Karpas-422 (cell line): ENCODE measurements at regions not wholly inside any gene's neighbourhood (a gene's known extent, or its start where the extent isn't known, plus 50 kb on each side); places are given as distances from the start of the nearest gene placed in this dataset.
A peak's percentile ranks its signal among the peaks of the same experiment; 100 is the strongest.

Source experiments
- DNase-seq: peaks from one replicate; pipeline ENCODE4 v3.0.0-alpha.2; 2015
- H2AFZ ChIP-seq: fragments of 200-600 bp; sonication (generic); 2 replicates; pipeline ENCODE4 v1.6.1; 2014; ENCODE audit warnings: antibody characterized with exemption, low read length, mixed read lengths
- H3K27ac ChIP-seq: fragments of 200-600 bp; sonication (generic); 2 replicates; pipeline ENCODE4 v1.5.1; 2014; ENCODE audit warnings: mild to moderate bottlenecking, low read length, moderate library complexity
- H3K27me3 ChIP-seq: fragments of 200-600 bp; sonication (generic); 2 replicates; pipeline ENCODE4 v1.6.1; 2014; ENCODE audit warnings: low read length, mixed read lengths
- H3K36me3 ChIP-seq: fragments of 200-600 bp; sonication (generic); 2 replicates; pipeline ENCODE4 v1.6.1; 2014; ENCODE audit warnings: low read length, mixed read lengths; ENCODE audit not compliant: insufficient read depth
- H3K4me1 ChIP-seq: fragments of 200-600 bp; sonication (generic); 2 replicates; pipeline ENCODE4 v1.6.1; 2014; ENCODE audit warnings: mild to moderate bottlenecking, low read length, mixed read lengths
- H3K4me2 ChIP-seq: fragments of 200-600 bp; sonication (generic); 2 replicates; pipeline ENCODE4 v1.6.1; 2014; ENCODE audit warnings: low read length, low read depth, mild to moderate bottlenecking; ENCODE audit not compliant: poor library complexity, severe bottlenecking
- H3K4me3 ChIP-seq: fragments of 200-600 bp; sonication (generic); 2 replicates; pipeline ENCODE4 v1.5.1; 2014; ENCODE audit warnings: mild to moderate bottlenecking, antibody characterized with exemption, low read length, mixed read lengths
- H3K79me2 ChIP-seq: fragments of 200-600 bp; sonication (generic); 2 replicates; pipeline ENCODE4 v1.6.1; 2014; ENCODE audit warnings: mild to moderate bottlenecking, low read length, mixed read lengths
- H3K9ac ChIP-seq: fragments of 200-600 bp; sonication (generic); 2 replicates; pipeline ENCODE4 v1.6.0; 2014; ENCODE audit warnings: low read length
- H3K9me2 ChIP-seq: fragments of 200-600 bp; sonication (generic), shearing (Covaris generic); replicated peaks from 2 replicates; pipeline ENCODE4 v1.6.0; 2014; ENCODE audit warnings: mild to moderate bottlenecking, low read length, moderate library complexity; ENCODE audit not compliant: insufficient read depth
- H3K9me3 ChIP-seq: fragments of 300-700, 200-600 bp; sonication (generic); 2 replicates; pipeline ENCODE4 v1.6.1; 2014; ENCODE audit warnings: low read length, mixed read lengths
- H4K20me1 ChIP-seq: fragments of 200-600 bp; sonication (generic); 2 replicates; pipeline ENCODE4 v1.6.1; 2014; ENCODE audit warnings: mild to moderate bottlenecking, antibody characterized with exemption, low read length, low read depth; ENCODE audit not compliant: insufficient read depth

DNA sequence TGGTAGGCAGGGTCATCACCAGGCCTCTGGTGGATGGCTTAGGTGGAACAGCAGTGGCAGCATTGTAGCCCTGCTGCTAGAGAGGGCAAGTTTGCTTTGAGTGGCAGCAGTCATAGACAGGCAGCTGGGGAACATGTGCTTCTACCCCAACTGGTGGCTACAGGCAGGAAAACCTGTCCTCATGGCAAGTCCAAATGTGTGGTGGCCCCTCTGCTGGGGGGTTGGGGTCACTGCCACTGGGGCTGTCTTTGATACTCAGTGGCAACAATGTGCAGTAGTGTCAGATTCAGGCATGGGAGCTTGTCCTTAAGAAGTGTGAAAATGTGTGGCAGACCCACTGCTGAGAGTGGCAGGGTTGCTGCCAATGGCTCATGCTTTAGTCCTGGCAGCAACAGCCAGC is 186.2 kb upstream of the NPSR1 start:
- Histone ChIP-seq H2AFZ (no peak overlapping the region), H3K79me2 (no peaks in the 10 kb centered on the region)

DNA sequence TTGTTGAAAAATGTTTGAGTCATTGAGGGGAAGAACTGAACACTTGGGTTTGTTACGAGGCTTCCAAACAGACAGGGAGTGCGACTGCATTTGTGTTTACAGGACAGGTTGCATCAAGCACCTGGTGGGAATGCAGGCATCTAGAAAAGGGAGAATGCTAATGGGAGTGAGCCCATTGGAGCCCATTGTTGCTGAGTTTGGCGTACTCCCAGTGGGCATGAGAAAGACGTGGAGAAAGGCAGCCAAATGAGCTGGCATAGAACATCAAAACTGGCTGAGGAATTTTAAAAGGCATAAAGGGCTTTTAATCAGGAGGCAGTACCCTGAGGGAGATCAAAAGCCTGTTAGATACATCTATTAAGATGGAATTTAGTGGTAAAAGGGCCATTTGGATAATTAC is 171.6 kb upstream of the NPSR1 start:
- Histone ChIP-seq H3K9me3 (0 out of 2 replicates have a peak, but pooled peaks cover 3% of the 10 kb centered on the region), H3K9me2 (no peaks in the 10 kb centered on the region), H3K4me3 (no peak overlapping the region), H3K36me3 (no peaks in the 10 kb centered on the region), H4K20me1 (no peaks in the 10 kb centered on the region), H3K27me3 (no peaks in the 10 kb centered on the region), H3K4me2 (no peak overlapping the region), H3K9ac (no peak overlapping the region), H3K4me1 (no peaks in the 10 kb centered on the region), H2AFZ (no peak overlapping the region), H3K79me2 (no peaks in the 10 kb centered on the region), H3K27ac (no peak overlapping the region)
- DNase-seq: no peak

More for the DNA sequence above, 186.2 kb upstream of the NPSR1 start:
- H3K36me3 ChIP-seq: no peaks in the 10 kb centered on the region
- 0 out of 2 replicates have a peak, but pooled peaks cover 4% of the 10 kb centered on the region for H3K9me2 ChIP-seq
- H3K4me3 ChIP-seq: no peak overlapping the region
- H3K9me3 ChIP-seq: peaks cover 11% of the 10 kb centered on the region
- no peak for DNase-seq
- H3K4me2 ChIP-seq: no peak overlapping the region
- H4K20me1 ChIP-seq: no peaks in the 10 kb centered on the region
- no peaks in the 10 kb centered on the region for H3K4me1 ChIP-seq
- H3K27ac ChIP-seq: no peak overlapping the region
- no peaks in the 10 kb centered on the region for H3K27me3 ChIP-seq
- H3K9ac ChIP-seq: no peak overlapping the region

DNA sequence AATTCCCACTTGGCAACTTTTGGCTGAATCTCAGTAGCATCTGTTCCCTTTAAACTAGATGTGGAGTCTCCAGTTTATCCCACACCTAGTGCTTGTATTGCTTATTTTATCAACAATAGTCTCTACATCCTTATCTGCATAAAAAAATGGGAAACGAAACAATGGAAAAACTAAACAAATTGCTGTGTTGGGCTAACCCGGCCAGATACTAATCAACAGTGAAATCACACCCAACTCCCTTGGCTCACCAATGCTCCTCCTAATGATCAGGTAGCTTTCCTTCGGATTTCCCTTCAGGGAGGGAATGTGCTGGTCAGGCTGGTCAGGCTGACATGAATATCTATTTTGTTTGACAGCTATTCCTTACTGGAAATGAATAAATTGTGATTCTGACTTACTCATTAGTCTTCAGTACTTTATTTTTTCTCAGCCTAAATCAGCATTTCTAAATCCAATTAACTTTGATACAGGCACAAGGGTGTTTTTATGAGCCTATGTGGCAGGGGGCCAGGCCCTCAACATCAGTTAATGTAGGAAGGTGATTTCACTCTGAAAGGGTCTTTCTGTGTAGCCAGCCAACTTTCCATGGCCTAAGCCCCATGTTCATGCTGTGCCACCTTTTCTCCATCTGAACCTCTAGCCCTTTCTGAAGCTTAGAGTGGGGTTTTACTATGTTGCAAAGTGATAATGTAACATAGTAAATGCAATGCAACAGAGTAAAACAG is 170.5 kb upstream of the NPSR1 start:
- no peaks in the 10 kb centered on the region for H3K79me2 ChIP-seq
- H3K36me3 ChIP-seq: no peaks in the 10 kb centered on the region
- no peak overlapping the region for H3K4me3 ChIP-seq
- H4K20me1 ChIP-seq: no peaks in the 10 kb centered on the region
- H2AFZ ChIP-seq: no peak overlapping the region
- no peak for DNase-seq
- no peak overlapping the region for H3K4me2 ChIP-seq
- no peak overlapping the region for H3K9ac ChIP-seq
- no peaks in the 10 kb centered on the region for H3K27me3 ChIP-seq
- no peaks in the 10 kb centered on the region for H3K4me1 ChIP-seq
- H3K9me2 ChIP-seq: no peaks in the 10 kb centered on the region
- no peak overlapping the region for H3K27ac ChIP-seq
- H3K9me3 ChIP-seq: 0 out of 2 replicates have a peak, but pooled peaks cover 3% of the 10 kb centered on the region

DNA sequence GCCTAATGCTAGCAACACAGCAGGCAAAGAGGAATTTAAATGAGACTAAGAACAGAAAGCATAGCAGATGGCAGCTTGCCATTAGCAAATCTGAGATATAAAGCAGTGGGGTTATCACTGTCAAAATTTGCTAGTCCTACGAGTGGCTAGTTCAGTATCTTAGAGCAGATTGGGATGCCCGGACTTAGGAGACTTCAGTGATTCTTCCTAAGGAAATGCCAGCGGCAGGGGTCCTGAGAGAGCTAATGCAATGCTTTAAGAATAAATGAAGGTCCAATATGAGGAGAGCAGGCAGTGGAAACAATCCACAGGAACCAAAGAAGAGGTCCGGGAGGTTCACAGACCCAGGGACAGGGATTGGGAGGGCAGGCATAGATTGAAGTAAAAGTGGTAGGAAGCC is 169.3 kb upstream of the NPSR1 start:
- Histone ChIP-seq H3K4me1 (no peaks in the 10 kb centered on the region), H3K9ac (no peak overlapping the region), H3K9me3 (0 out of 2 replicates have a peak, but pooled peaks cover 3% of the 10 kb centered on the region), H3K36me3 (no peaks in the 10 kb centered on the region), H3K4me3 (no peak overlapping the region), H3K9me2 (no peaks in the 10 kb centered on the region), H4K20me1 (no peaks in the 10 kb centered on the region), H3K4me2 (no peak overlapping the region), H3K79me2 (no peaks in the 10 kb centered on the region), H3K27ac (no peak overlapping the region), H2AFZ (no peak overlapping the region), H3K27me3 (no peaks in the 10 kb centered on the region)
- no peak for DNase-seq

DNA sequence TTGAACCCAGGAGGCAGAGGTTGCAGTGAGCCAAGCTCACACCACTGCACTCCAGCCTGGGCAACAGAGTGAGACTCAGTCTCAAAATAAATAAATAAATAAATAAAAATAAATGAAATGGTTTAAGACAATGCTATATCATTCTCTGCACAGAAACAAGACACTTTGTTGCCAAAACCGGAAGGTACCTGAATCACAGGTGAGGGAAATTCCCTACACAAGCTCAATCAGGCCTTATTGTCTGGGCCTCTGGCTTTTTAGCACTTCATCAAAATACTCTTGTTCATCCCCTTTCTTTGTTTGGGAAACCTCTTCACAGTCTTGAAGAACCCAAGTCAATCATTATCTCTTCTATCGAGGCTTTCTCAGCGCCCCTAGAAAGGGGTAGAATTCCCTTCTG is 166.1 kb upstream of the NPSR1 start:
- no peaks in the 10 kb centered on the region for H3K27me3 ChIP-seq
- H4K20me1 ChIP-seq: no peaks in the 10 kb centered on the region
- no peaks in the 10 kb centered on the region for H3K4me1 ChIP-seq
- no peak overlapping the region for H3K9ac ChIP-seq
- no peaks in the 10 kb centered on the region for H3K9me2 ChIP-seq
- H2AFZ ChIP-seq: no peak overlapping the region
- H3K4me2 ChIP-seq: no peak overlapping the region
- no peaks in the 10 kb centered on the region for H3K9me3 ChIP-seq
- H3K36me3 ChIP-seq: no peaks in the 10 kb centered on the region
- H3K27ac ChIP-seq: no peak overlapping the region
- H3K4me3 ChIP-seq: no peak overlapping the region
- no peak for DNase-seq
- no peaks in the 10 kb centered on the region for H3K79me2 ChIP-seq

DNA sequence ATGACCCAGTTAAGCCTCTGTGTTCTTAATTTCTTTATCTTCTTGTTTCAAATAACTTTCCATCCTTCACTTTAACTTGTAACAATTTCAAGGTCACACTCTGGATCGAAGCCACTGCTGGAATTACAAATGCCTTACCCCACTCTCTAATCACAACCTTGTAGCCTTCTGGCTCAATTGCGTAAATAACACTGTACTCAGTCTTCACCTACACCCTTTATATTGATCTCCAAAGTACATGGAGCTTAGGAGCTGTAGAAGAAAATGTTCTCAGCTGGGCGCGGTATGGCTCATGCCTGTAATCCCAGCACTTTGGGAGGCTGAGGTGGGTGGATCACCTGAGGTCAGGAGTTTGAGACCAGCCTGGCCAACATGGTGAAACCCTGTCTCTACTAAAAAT is 164.3 kb upstream of the NPSR1 start:
- Histone ChIP-seq H2AFZ (no peak overlapping the region), H3K4me1 (no peaks in the 10 kb centered on the region), H3K27ac (no peak overlapping the region), H3K9me3 (no peaks in the 10 kb centered on the region), H3K9ac (no peak overlapping the region), H3K4me2 (no peak overlapping the region), H3K79me2 (no peaks in the 10 kb centered on the region), H4K20me1 (no peaks in the 10 kb centered on the region), H3K36me3 (no peaks in the 10 kb centered on the region), H3K27me3 (no peaks in the 10 kb centered on the region), H3K4me3 (no peak overlapping the region), H3K9me2 (no peaks in the 10 kb centered on the region)
- no peak for DNase-seq

DNA sequence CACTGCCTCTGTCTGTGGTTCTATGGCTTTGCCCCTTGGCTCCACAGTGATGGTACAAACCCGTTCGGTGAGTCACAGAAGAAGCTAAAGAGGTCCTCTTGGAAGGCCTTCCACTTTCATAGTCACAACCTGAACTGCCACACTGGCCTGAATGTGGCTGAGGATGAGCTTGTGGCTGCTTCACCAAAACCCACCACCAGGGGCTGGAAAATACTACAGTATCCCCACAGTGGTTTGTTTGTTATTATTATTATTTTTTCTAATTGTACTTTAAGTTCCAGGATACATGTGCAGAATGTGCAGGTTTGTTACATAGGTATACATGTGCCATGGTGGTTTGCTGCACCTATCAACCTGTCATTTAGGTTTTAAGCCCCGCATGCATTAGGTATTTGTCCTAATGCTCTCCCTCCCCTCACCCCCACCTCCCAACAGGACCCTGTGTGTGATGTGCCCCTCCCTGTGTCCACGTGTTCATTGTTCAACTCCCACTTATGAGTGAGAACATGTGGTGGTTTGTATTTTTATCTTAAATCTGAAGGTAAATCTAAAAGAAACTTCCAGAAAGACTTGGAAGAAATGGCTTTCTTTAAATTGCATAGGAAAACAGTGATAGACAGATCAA is 160.8 kb upstream of the NPSR1 start:
- no peak overlapping the region for H2AFZ ChIP-seq
- no peaks in the 10 kb centered on the region for H3K27me3 ChIP-seq
- H4K20me1 ChIP-seq: no peaks in the 10 kb centered on the region
- no peaks in the 10 kb centered on the region for H3K36me3 ChIP-seq
- H3K27ac ChIP-seq: no peak overlapping the region
- H3K4me1 ChIP-seq: no peaks in the 10 kb centered on the region
- no peaks in the 10 kb centered on the region for H3K9me3 ChIP-seq
- no peak overlapping the region for H3K4me3 ChIP-seq
- no peak overlapping the region for H3K4me2 ChIP-seq
- H3K9me2 ChIP-seq: no peaks in the 10 kb centered on the region
- H3K9ac ChIP-seq: no peak overlapping the region
- peak; percentile 54 for DNase-seq
- H3K79me2 ChIP-seq: no peaks in the 10 kb centered on the region

DNA sequence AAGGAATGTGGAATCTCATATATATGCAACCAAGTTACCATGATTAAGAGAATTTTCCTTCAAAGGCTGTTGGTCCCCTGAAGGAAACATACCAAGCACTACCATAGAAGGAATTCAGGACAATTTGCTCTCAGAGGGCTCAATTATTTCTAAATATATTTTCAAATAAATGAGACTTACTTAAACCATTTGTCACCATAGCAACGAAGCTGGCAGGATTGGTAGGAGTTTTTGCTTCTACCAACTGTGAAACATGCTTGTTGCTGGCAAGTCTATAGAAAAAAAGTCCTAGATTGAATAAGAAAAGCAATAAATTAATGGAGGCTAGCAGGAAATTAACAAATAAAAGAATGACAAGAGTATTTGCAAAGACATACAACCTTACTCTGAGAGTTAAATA is 156.9 kb upstream of the NPSR1 start:
- Histone ChIP-seq H3K4me1 (no peaks in the 10 kb centered on the region), H4K20me1 (no peaks in the 10 kb centered on the region), H3K9me3 (no peaks in the 10 kb centered on the region), H2AFZ (no peak overlapping the region), H3K36me3 (no peaks in the 10 kb centered on the region), H3K4me2 (no peak overlapping the region), H3K27me3 (no peaks in the 10 kb centered on the region), H3K9me2 (no peaks in the 10 kb centered on the region), H3K27ac (no peak overlapping the region), H3K4me3 (no peak overlapping the region), H3K9ac (no peak overlapping the region), H3K79me2 (no peaks in the 10 kb centered on the region)
- DNase-seq: no peak
